NT2/D1 (cell line): ENCODE measurements at regions not wholly inside any gene's neighbourhood (a gene's known extent, or its start where the extent isn't known, plus 50 kb on each side); places are given as distances from the start of the nearest gene placed in this dataset.

Source experiments
- SUZ12 ChIP-seq: IDR thresholded peaks from 2 replicates; pipeline ENCODE4 v1.6.1; 2011; ENCODE audit not compliant: insufficient read length, insufficient read depth; ENCODE audit errors: extremely low read depth
- YY1 ChIP-seq: IDR thresholded peaks from 2 replicates; pipeline ENCODE4 v1.6.1; 2011; ENCODE audit not compliant: insufficient read length, insufficient read depth
- ZNF274 ChIP-seq: IDR thresholded peaks from 2 replicates; pipeline ENCODE4 v1.6.1; 2011; ENCODE audit warnings: mild to moderate bottlenecking, low read depth, low read length

DNA sequence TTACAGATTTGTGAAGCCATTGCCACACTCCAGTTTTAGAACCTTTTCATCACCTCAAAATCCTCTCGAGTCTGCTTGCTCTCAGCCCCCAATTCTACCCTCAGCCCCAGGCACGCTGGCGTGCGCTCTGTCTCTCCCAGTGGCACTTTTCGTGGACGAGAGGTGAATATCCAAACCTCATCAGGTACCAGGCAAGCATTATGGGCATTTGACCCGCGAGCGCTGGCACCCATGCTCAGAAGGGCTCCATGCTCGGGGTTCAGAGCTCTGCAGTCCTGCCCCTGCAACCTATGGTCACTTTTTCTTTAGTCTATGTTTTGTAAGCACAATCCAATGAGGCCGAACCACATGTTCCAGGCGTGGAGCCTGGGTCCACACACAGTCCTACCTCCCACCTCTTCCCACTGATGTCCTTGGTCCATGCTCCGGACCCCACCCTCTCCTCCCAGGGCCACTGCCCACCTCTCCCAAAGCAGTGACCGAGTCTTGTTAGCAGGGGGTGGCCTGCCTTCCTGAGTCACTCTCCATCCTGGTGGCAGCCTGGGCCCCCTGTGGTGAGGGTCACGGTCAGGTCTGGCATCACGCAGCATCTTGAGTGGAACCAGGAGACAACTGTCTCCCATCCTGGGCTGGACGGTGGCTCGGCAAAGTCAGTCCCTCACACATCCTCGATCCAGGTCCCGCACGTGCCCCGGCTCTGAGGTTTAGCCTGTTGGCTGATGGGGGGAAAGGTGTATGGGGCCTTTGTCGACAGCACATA lies 256.9 kb downstream of the NDUFA10 start:
- TF ChIP-seq YY1: no peak
- TF ChIP-seq ZNF274: no peak
- TF ChIP-seq SUZ12: no peak
